NCI-H82 treated with DMSO at 0.1 percent for 48 hours (cell line): ENCODE measurements at regions not wholly inside any gene's neighbourhood (a gene's known extent, or its start where the extent isn't known, plus 50 kb on each side); places are given as distances from the start of the nearest gene placed in this dataset.
"Not testable (repeated sequence)": the region's sequence is repeated elsewhere in the genome, so short reads cannot be mapped to it uniquely, and the experiment has no call there.

Experiments
- DNase-seq: peaks from one replicate; lab custom pipeline; 2025; ENCODE audit not compliant: unreplicated experiment; lab: John Stamatoyannopoulos, UW

- DNase-seq: no peak
Measured at GRCh38 chr4:104890598-104891275, 255.9 kb upstream of the TET2 start.

- DNase-seq: peak; percentile 43
Measured at GRCh38 chr4:104896660-104897645, 249.7 kb upstream of the TET2 start.

GRCh38 chr4:104899863-104900262 is 246.8 kb upstream of the TET2 start:
- DNase-seq: no peak

GRCh38 chr4:104901438-104901837 is 245.2 kb upstream of the TET2 start:
- DNase-seq: no peak

- no peak for DNase-seq
Measured at GRCh38 chr4:104901961-104902605, 244.6 kb upstream of the TET2 start.

GRCh38 chr4:104905065-104905464 is 241.6 kb upstream of the TET2 start:
- no peak for DNase-seq

GRCh38 chr4:104905546-104905945 is 241.1 kb upstream of the TET2 start:
- no peak for DNase-seq

- DNase-seq: peak; percentile 3
Measured at GRCh38 chr4:104906276-104906675, 240.4 kb upstream of the TET2 start.

GRCh38 chr4:104907074-104907649 is 239.5 kb upstream of the TET2 start:
- DNase-seq: no peak

- no peak for DNase-seq
Measured at GRCh38 chr4:104907991-104908390, 238.7 kb upstream of the TET2 start.

- DNase-seq: no peak
Measured at GRCh38 chr4:104909376-104909775, 237.3 kb upstream of the TET2 start.

GRCh38 chr4:104912518-104912917 is 234.2 kb upstream of the TET2 start:
- DNase-seq: no peak

- DNase-seq: no peak
Measured at GRCh38 chr4:104915373-104915772, 231.3 kb upstream of the TET2 start.

GRCh38 chr4:104915864-104916263 is 230.8 kb upstream of the TET2 start:
- no peak for DNase-seq

- no peak for DNase-seq
Measured at GRCh38 chr4:104919406-104919805, 227.3 kb upstream of the TET2 start.

- no peak for DNase-seq
Measured at GRCh38 chr4:104930298-104930697, 216.4 kb upstream of the TET2 start.

GRCh38 chr4:104930745-104931736 is 215.6 kb upstream of the TET2 start:
- not testable (repeated sequence) for DNase-seq

GRCh38 chr4:104938624-104939023 is 208.1 kb upstream of the TET2 start:
- DNase-seq: no peak

- no peak for DNase-seq
Measured at GRCh38 chr4:104940927-104941326, 205.7 kb upstream of the TET2 start.

GRCh38 chr4:104941661-104942062 is 205.0 kb upstream of the TET2 start:
- no peak for DNase-seq
